GM12874 (cell line): ENCODE measurements at regions not wholly inside any gene's neighbourhood (a gene's known extent, or its start where the extent isn't known, plus 50 kb on each side); places are given as distances from the start of the nearest gene placed in this dataset.

Experiments used
- CTCF ChIP-seq: IDR thresholded peaks from 2 replicates; pipeline ENCODE4 v1.5.1; 2011; ENCODE audit warnings: low read depth, mild to moderate bottlenecking, control low read depth, low read length, moderate library complexity; ENCODE audit not compliant: insufficient read depth

- no peak for TF ChIP-seq CTCF
Measured at GRCh38 chr4:128660361-128661215, 148.9 kb upstream of the JADE1 start.

GRCh38 chr4:128658214-128658631, 151.3 kb upstream of the JADE1 start:
- TF ChIP-seq CTCF, result no peak

GRCh38 chr4:128657638-128658037, 151.9 kb upstream of the JADE1 start:
- TF ChIP-seq CTCF, result no peak

GRCh38 chr4:128654465-128654864, 155.0 kb upstream of the JADE1 start:
- TF ChIP-seq CTCF, result no peak

GRCh38 chr4:128653527-128654444, 155.7 kb upstream of the JADE1 start:
- no peak for TF ChIP-seq CTCF

GRCh38 chr4:128649575-128650205, 159.8 kb upstream of the JADE1 start:
- no peak for TF ChIP-seq CTCF

GRCh38 chr4:128649161-128649560, 160.3 kb upstream of the JADE1 start:
- TF ChIP-seq CTCF, result no peak
